GM21717 (cell line): ENCODE measurements at regions not wholly inside any gene's neighbourhood (a gene's known extent, or its start where the extent isn't known, plus 50 kb on each side); places are given as distances from the start of the nearest gene placed in this dataset.
"Not testable (repeated sequence)": the region's sequence is repeated elsewhere in the genome, so short reads cannot be mapped to it uniquely, and the experiment has no call there.

Source experiments
- ATAC-seq: cut with Tn5 transposase; IDR thresholded peaks from one replicate; pipeline ENCODE4 v1.9.1; 2021; ENCODE audit warnings: mild to moderate bottlenecking, moderate library complexity; ENCODE audit not compliant: unreplicated experiment

- no peak for ATAC-seq
These were observed 338.3 kb upstream of the NT5E start for GRCh38 chr6:85111481-85112011.

- no peak for ATAC-seq
These were observed 338.9 kb upstream of the NT5E start for GRCh38 chr6:85110943-85111342.

- ATAC-seq: no peak
These were observed 342.2 kb upstream of the NT5E start for GRCh38 chr6:85107701-85108100.

- ATAC-seq: no peak
These were observed 332.6 kb upstream of the TBX18 start for GRCh38 chr6:85096976-85097375.

- no peak for ATAC-seq
These were observed 327.8 kb upstream of the TBX18 start for GRCh38 chr6:85092226-85092625.

- no peak for ATAC-seq
These were observed 324.9 kb upstream of the TBX18 start for GRCh38 chr6:85089255-85089654.

- ATAC-seq: no peak
These were observed 321.5 kb upstream of the TBX18 start for GRCh38 chr6:85085875-85086274.

GRCh38 chr6:85081102-85081501 is 316.7 kb upstream of the TBX18 start:
- ATAC-seq: no peak

GRCh38 chr6:85079761-85080160 is 315.4 kb upstream of the TBX18 start:
- ATAC-seq: no peak

GRCh38 chr6:85078058-85078457 is 313.7 kb upstream of the TBX18 start:
- no peak for ATAC-seq

GRCh38 chr6:85077098-85077497 is 312.7 kb upstream of the TBX18 start:
- no peak for ATAC-seq

GRCh38 chr6:85071845-85072244 is 307.4 kb upstream of the TBX18 start:
- not testable (repeated sequence) for ATAC-seq

- no peak for ATAC-seq
These were observed 305.2 kb upstream of the TBX18 start for GRCh38 chr6:85069577-85069976.

- ATAC-seq: no peak
These were observed 303.8 kb upstream of the TBX18 start for GRCh38 chr6:85068221-85068620.

- ATAC-seq: no peak
These were observed 301.9 kb upstream of the TBX18 start for GRCh38 chr6:85066266-85066665.

- no peak for ATAC-seq
These were observed 301.4 kb upstream of the TBX18 start for GRCh38 chr6:85065831-85066230.

GRCh38 chr6:85063611-85064010 is 299.2 kb upstream of the TBX18 start:
- ATAC-seq: no peak

- ATAC-seq: no peak
These were observed 298.5 kb upstream of the TBX18 start for GRCh38 chr6:85062884-85063283.

- ATAC-seq: no peak
These were observed 294.4 kb upstream of the TBX18 start for GRCh38 chr6:85058806-85059205.

- no peak for ATAC-seq
These were observed 285.8 kb upstream of the TBX18 start for GRCh38 chr6:85050149-85050548.

- no peak for ATAC-seq
These were observed 284.9 kb upstream of the TBX18 start for GRCh38 chr6:85049282-85049681.

GRCh38 chr6:85047818-85048217 is 283.4 kb upstream of the TBX18 start:
- no peak for ATAC-seq

- not testable (repeated sequence) for ATAC-seq
These were observed 281.4 kb upstream of the TBX18 start for GRCh38 chr6:85045767-85046166.

- no peak for ATAC-seq
These were observed 280.0 kb upstream of the TBX18 start for GRCh38 chr6:85044361-85044760.
